Pons (tissue), 1 donor: ENCODE measurements at regions not wholly inside any gene's neighbourhood (a gene's known extent, or its start where the extent isn't known, plus 50 kb on each side); places are given as distances from the start of the nearest gene placed in this dataset.

Experiments used
- DNase-seq: peaks from one replicate; pipeline ENCODE4 v3.0.0-alpha.2; 2016; ENCODE audit warnings: low spot score

DNA sequence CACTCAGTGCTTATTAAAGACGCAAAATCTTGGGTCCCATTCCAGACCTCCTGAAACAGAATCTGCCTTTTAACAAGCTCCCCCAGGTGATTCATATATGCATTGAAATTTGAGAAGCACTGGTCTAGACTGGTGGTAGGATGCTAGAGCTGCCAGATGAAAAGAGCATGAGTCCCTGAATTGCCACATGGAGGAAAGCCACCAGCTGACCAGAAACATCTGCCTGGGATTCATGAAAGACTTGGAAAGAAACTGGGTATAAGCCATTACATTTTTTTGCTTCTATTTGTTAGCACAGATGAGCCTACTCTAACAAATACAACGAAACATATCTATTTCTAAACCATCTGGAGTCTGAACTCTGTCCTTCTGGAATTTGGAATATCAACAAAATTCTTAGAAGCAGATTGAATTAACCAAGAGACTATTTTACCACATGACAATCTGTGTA is 228.9 kb downstream of the RBM43 start:
- DNase-seq = no peak

DNA sequence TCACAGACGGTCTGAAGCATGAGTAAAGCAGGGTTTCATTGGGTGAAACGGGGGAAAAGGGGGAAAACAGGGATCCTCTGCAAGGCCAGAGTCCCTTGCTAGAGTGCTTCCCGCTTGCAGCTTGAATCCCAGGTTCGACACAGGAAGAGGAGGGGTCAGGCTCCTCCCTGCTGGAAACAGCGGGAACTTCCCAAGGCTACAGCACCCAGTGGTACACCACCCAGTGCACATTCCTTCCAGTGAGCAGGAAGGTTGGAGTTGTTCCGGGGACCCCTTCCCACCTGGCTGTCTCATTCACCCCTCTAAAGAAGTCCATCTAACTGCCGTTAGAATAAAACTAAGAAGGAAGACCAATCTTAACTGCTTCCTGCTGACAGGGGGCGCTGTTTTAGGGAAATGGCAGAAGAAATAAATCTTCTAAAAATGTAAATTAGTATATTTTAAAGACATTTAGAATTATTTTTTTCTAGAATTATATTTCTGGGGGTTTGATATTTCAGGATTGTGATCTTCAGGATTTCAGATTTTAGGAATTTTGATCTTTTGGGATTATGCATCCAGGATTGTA is 230.9 kb downstream of the RBM43 start:
- no peak for DNase-seq

DNA sequence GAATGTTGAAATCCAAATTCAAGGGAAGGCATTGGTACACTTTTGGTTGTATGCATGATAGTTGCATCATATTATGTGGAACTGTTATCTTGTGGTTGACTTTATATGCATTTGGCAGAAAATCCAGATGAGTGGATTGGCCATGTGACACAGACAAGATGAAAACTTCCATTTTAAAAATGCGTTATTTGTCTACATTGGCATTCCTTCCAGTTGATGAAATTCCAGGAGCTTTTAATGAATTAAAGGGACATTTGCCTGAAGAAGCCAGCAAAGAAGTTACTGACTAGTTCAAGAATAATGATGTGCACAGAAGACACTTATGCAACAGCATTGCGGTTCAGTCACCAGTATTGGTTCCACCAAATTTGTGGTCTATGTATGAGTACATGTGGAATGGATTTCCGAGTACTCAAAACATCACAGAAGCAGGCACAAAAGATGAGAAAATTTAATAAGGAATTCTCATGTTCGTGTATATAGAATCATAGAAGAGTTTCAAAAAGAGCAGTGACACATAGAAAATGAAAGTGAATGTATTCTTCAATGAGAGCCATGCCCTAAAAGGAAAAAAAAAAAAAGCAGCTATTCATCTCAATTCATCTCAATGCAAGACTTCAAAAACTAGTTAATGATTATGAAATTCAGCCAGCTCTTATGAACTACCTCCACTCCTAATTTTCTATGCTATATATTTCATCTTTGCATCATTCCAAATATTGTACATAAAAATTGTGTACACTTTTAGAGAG is 232.1 kb downstream of the RBM43 start:
- no peak for DNase-seq

DNA sequence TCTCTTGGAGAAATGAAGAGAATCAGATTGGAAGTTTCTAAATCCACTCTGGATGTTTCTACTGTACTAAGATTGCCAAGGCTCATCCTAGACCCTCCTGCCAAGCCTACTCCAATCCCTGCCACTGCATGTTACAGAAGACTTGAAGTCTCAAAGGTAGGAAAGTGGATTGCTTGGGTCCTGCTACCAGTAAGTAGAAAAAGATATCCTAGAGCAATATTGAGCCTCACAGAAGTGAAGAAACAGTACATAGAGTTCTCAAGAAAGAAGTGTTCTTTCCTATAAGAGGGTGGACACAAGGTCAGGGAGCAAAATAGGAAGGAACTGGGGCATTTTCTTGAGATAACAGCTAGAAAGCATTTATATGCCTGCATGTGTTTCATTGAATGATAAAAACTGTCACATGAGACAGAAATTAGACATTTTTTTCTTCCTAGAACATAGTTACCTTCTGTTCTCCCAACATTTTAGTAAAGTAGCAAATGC is 232.9 kb downstream of the RBM43 start:
- DNase-seq = no peak

DNA sequence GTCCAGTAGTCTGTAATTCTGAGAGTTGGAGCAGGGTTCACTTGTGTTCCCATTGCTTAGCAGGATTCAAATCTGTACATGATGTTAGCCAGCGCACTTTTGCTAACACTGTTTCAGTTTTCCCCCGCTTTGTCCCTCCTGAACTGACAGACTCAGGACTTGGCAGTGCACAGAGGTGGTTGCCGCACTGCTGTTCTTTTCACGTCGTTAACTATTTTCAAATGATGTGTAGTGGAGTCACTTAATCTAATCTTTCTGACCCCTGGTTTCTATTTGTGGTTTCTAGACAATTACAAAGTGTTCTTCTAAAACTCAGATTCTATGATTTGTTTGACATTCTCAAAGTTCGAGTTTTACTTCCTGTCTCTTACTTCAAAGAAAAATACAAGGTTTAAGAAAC is 234.5 kb downstream of the RBM43 start:
- no peak for DNase-seq

DNA sequence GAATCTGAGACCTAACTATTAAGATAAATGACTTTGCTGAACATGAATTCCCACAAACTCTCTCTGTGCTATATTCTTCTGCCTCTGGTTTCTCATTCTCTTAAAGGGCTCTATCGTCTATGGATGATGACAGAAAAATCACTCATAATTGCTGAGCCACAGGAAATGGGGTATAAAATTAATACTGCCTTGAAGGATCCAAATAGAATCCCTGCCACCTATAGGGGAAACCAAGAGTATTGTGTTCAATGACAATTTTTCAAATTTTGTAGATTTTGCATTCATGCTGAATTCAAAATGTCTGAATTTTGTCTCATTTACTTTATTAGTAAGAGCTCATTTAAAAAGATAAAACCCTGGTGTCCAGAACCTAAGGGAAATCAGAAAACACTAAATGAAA is 235.8 kb downstream of the RBM43 start:
- DNase-seq = no peak

DNA sequence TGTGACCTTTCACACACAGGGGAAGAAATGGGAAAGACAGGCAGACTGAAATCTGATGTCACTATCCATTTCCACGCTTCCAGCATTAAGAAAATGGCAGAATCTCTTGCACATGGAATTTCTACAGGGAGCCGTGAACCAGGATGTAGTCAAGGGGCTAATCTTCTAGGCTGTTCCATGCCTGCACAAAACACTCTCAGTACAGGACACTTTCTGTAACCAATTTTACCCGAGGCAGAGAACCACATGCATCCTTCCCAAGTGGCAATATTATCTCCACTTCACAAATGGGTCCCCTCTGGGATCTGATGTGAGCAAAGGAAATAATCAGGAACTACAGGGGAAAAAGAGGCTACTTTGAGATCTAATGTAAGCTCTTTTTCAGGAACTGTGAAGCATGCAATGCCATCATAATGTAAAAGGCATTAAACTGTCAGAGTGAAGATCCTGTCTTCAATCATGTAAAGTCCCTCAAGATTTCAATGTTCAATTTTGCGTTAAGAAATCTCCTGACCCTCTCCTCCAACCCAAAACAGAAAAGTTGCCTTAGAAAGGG is 236.9 kb downstream of the RBM43 start:
- DNase-seq = no peak

DNA sequence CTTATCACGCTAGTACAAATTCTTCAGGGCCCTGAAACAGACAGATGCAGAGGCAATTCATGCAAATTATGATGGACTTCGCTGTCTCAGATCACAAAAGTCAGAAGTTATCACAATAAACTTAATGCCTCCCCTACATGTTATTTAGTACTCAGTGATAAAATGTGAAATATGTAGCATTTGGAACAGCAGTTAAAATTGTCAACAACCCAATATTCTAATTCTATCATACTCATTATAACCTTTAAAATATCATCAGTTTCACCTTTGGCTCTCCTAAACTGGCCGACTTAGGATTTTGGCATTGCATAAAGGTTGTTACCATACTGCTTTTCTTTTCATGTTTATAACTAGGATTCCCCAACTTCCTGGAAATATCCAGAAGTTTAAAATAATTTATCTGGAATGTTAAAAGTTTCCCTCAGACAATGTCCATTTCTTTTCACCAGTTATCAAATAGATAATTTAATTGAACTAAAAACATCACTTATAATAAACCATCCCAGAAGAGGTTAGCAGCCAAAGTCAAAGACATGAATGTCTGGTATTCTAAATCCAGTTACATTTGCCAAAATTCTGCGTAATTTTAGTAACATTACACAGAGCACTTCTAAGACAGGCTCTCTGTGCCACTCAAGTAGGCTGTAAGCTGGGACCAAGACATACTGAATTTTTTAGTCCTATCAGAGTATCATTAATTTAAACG is 239.8 kb downstream of the RBM43 start:
- no peak for DNase-seq

DNA sequence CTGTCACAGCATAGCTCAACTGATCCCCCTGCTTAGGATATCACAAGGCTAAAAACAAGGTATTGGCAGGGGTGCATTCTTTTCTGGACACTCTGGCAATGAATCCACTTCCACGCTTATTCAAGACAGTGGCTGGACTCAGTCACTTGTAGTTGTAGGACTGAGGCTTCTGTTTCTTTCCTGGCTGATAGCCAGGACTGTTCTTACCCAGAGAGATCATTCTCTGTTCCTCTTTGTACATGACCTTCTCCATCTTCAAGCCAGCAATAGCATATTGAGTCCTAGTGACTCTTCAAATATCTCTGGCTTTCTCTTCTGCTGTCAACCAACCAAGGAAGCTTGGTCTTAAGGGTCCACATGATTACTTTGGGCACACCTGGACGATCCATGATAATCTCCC is 241.3 kb downstream of the RBM43 start:
- DNase-seq = no peak

DNA sequence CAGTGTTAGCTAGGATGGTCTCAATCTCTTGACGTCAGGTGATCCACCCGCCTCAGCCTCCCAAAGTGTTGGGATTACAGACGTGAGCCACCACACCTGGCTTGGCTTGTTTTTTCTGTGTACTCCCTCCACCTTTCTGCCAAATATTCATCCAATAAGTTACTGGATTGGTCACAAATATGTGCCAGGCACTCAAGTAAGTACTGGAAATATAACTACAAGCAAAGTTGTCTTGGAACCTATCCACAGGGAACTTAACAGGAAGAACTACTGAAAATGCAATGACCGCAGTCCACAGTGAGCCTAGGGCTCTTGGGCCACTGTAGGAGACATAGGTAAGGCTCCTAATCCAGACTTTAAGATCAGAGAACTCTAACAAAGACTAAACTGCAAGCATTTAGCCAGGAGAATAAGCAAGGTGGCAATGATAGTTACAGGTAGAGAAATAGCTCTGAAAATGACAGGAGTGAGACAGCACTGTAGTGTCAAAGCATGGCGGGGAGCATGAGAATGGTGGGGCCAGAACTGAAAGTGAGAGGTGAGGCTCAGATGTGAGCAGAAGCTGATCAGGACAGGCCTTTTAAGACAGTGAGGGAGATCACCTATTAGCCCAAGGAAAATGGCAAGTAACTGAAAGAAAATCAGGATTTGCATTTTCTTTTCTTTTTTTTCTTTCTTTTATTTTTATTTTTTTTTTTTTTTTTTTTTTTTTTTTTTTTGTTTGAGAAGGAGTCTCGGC is 252.1 kb downstream of the RBM43 start:
- no peak for DNase-seq

DNA sequence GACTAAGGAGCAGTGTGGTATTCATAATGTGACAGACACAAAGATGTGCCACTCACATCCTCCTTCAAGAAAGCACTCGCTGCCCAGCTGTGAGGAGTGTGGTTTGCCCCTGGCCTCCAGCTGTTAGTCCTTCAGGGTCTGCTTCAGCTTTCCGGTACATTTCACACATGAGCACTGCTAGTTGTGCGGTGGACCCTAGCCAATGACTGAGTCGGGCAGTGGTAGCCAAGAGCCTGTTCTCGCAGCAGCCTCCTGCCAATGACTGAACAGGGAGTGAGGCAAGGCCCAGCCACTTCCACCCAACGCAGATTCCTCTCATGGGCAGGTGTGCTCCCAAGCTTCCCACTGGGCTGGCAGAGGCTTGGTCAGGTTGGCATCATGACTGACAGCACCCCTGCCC is 254.3 kb downstream of the RBM43 start:
- DNase-seq = no peak

DNA sequence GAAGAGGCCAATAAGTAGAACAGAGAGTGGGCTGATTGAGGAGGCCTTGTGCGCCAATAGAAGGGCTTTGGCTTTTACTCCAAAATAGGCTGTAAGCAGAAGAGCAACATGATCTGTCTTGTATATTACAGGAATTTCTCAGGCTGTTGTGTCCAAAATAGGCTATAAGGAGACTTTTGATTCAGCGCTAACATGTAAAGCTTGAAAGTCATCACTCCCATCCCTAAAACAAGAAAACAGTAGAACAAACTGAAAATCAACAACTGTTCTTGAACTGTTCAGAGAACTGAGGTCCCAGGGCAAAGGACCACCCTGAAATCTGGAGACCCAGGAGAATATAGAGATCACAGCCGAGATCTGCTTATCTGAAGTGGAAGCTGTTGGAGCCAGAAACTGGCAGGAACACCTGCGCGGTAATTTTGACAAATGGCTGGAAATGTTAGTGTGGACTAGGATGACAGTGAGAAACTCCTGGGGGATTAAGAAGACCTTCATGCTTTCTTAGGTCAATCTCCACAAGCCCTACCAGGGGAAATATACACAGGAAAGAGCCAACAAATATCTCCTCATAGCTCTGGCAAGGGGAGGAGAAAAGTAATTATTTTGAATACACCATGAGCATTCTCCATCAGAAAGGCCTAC is 258.6 kb downstream of the RBM43 start:
- DNase-seq = no peak

DNA sequence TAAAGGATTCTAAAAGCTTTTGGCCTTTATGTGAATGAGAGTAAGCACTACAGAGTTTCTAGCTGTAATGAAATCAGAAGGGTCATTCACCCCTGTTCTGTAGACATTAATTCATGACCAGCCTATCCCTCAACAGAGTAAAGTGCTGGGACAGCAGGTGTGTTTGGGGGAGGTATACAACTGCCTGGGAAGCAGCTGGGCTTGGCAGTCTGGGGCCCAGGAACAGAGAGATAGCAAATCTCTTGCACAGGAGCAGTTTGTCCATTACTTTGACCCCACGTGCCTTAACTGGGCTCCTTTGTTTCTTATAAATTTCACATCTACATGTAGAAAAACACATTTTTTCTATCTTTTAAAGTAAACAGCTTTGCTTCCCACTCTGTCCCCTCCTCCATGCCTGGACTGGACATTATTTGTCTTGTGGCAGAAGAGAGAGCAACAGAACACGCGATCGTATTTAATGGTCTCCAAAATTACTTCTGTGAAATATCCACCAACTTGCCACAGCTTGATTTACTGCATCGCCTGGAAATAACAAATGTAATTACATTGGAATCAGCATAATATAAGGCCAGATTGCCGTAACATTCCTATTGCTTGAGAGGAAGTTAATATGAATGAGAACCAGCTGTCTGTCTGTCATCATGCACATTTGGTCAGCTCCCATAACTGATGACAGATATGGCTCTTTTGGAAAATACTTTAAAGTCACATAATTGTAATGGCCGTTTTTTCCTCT is 263.8 kb downstream of the RBM43 start:
- DNase-seq = no peak

DNA sequence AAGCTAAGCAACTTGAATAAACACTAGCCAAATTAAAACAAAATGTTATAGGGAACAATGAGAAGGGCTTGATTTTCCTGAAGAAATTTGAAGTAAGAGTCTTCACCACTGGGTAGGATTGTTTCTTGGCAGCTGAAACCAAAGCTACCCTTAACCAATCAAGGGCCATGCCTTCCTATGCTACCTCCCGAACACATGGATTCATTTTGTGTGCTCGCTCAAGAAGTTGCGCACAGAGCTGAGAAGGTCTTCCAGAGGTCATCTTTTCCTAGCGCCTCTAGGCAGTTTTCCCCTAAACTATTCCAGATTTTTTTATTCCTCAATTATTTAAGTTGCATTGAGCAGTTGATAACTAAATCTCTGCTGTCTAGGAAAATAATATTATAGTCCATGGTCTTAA is 264.6 kb downstream of the RBM43 start:
- DNase-seq = no peak

DNA sequence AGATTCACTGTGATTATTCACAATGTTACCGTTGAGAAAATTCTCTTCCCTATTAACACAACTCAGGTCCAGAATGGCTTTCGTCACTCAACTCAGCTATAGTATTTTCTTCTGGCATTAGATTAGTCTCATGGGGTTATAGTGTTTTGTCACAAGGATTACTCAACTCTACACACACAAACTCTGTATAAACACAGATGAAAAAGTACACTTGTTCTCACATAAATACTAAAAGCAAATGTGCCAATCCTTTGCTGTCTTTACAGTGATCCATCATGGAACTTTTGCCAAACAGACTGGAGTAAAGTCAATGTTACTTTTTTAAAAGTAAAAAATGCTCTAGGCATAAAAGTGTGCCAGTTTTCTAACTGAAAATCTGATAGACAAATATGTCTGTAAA is 267.6 kb downstream of the RBM43 start:
- DNase-seq = no peak

DNA sequence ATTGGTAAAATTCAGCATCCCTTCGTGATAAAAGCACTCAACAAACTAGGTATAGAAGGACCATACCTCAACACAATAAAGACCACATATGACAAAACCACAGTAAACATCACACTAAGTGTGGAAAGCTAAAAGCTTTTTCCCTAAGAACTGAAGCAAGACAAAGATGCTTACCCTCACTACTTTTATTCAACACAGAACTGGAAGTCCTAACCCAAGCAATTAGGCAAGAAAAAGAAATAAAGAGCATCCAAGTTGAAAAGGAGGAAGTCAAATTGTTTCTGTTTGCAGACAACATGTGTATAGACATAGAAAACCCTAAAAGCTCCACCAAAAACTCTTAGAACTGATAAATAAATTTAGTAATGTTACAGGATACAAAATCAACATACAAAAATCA is 271.7 kb downstream of the RBM43 start:
- DNase-seq = no peak

DNA sequence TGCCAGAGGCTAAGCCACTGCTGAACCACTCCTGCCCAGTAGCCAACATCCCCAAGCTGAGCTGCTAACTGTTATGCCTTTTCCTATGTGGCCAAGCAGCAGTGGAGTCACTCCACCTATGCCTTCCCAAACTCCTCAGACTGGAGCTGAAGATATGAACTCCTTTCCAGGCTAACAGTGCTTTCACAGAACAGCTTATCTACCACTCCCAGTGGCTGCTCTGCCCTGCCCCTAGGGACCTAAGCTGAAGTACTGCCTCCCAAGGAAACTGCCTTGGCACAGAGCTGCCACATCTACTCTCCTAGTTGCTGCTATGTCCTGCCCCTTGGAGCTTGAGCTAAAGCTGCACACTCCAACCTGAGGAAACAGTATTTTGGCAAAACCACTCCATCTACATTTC is 275.9 kb downstream of the RBM43 start:
- no peak for DNase-seq

DNA sequence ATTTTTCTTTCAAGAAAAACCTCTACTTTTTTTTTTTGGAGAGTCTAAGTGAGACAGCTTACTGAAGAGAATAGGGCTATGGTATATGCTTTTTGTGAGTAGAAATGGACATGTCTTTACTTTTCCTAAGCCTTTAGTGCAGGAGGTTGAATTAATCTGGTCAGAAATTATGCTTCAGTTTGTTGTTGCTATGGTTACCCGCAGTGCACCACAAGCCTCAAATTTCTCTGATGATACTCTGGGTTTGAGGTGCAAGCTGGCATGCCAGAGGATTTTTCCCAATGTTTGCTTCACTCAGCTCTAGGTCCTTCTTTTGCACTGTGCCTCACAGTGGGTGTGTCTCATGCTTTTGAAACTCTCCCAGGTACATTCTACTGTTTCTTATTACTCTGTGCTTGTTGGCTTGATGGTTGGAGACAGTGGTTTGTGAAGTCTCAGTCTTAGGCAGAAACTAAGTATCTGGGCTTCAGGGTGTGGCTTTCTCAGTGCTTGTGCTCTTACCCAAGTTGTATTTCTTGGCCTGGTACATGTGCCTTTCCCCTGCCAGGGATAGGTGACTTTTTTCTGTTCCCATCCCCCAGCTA is 278.3 kb downstream of the RBM43 start:
- DNase-seq = no peak

DNA sequence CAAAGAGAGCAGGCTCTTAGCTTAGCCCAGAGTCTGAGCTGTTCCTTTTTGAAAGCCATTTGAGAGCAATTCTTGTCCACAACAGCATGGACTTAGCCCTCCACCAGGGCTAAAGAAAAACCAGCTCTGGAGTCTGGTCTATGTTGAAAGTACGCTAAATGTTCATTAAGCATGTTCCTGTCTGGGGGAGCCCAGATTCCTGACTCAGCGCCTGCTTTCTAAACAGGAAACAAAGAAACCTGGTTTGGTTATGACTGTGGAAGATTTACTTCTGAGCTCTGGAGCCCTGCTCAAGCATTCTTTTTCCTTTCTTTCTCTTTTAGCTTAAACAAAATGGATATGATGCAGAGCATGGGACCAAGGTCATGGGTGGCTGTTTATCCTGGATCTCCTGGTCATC is 279.8 kb downstream of the RBM43 start:
- no peak for DNase-seq

DNA sequence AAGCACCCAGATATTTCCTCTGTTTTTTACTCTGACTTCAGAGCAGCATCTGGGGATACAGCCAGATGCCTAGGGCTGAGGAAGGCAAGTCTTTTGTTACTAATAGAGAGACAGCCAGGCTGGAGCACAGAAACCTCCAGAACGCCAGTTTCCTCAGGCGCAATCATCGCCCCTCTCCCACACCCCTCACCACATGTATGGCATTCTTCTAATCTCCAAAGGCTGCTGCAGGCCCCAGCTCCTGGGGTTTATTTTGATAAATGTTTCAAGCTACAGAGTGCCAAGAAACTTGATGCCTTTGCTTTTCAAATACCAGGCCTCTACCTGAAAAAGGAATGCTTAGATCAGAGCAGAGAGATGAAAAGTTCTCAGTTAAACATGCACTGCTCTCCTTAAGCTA is 283.6 kb downstream of the RBM43 start:
- DNase-seq = no peak

DNA sequence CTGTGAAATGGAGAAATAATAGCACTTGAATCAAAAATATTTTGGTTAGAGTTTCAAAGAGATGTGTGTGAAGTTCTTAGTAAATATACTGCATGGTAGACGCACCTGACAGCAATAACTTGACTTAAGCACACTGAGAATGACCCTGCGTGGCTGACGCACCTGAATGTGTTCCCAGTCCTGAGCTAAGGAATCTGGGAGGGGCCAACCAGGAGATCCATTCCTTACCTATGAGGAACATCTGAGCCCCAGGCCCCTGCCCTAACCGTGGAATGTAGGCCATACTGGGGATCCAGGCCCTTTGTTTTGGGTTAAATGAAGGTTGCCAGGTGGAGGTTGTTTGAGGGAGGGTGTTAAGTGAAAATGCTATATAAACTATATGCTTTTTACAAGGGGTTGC is 284.4 kb downstream of the RBM43 start:
- DNase-seq = no peak
